VCaP (cell line): ENCODE measurements at regions not wholly inside any gene's neighbourhood (a gene's known extent, or its start where the extent isn't known, plus 50 kb on each side); places are given as distances from the start of the nearest gene placed in this dataset.

Source experiments
- H3K27ac ChIP-seq: fragments of 450-650 bp; 2 replicates; pipeline ENCODE4 v1.5.1; 2017
- TF ChIP-seq, protein P1 (sequence below): fragments of 450-650 bp; conservative IDR thresholded peaks from 2 replicates; pipeline ENCODE4 v1.5.1; 2017; ENCODE audit warnings: mild to moderate bottlenecking, moderate library complexity

DNA sequence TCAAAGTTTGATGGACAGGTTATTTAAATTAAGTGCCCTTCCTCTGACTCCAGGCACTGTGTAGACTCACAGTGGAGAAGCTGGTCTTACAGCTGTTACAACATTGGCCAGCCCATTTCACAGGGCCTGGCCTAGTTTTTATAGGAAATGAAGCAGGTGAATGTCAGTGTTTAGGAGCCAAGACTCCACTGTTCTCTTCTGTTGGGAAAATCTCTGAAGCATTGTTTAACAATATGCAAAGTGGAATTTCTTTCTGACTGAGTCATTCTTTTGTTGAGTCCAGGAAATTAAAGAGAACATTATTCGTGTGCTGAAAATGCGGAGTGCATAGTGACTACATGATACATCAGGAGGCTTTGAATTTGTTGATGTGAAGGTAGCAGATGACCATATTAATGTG is 64.7 kb downstream of the ARRDC4 start:
- H3K27ac ChIP-seq: no peak overlapping the region
- TF ChIP-seq, protein P1, sequence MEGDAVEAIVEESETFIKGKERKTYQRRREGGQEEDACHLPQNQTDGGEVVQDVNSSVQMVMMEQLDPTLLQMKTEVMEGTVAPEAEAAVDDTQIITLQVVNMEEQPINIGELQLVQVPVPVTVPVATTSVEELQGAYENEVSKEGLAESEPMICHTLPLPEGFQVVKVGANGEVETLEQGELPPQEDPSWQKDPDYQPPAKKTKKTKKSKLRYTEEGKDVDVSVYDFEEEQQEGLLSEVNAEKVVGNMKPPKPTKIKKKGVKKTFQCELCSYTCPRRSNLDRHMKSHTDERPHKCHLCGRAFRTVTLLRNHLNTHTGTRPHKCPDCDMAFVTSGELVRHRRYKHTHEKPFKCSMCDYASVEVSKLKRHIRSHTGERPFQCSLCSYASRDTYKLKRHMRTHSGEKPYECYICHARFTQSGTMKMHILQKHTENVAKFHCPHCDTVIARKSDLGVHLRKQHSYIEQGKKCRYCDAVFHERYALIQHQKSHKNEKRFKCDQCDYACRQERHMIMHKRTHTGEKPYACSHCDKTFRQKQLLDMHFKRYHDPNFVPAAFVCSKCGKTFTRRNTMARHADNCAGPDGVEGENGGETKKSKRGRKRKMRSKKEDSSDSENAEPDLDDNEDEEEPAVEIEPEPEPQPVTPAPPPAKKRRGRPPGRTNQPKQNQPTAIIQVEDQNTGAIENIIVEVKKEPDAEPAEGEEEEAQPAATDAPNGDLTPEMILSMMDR: no peak

DNA sequence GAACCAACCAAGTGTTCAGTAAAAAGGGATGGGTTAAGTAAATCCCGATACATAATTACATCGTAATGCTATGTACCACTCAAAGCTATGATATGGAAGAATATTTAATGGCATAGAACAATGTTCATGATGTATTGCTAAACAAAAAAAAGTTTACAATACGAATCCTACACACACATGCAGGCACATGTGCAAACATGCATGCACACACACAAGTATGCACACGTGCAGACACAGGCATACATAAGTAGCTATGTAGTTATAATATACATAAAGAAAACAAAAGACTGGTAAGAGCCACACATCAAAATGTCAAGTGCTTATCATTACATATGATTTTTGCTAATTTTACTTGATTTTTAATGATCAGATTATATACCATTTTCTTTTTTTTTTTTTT is 74.2 kb downstream of the ARRDC4 start:
- H3K27ac ChIP-seq: no peak overlapping the region
- TF ChIP-seq, protein P1: no peak

DNA sequence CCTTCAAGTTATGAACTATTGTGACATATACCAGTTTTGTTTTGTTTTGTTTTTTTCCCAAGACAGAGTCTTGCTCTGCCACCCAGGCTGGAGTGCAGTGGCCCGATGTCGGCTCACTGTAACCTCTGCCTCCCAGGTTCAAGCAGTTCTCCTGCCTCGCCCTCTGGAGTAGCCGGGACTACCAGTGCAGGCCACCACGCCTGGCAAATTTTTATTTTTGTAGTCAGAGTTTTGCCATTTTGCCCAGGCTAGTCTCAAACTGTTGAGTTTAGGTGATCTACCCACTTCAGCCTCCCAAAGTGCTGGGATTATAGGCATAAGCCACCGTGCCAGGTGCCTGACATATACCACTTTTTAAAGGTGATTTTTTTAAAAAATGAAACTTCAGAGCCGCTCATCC is 74.6 kb downstream of the ARRDC4 start:
- no peak overlapping the region for H3K27ac ChIP-seq
- TF ChIP-seq, protein P1: no peak

DNA sequence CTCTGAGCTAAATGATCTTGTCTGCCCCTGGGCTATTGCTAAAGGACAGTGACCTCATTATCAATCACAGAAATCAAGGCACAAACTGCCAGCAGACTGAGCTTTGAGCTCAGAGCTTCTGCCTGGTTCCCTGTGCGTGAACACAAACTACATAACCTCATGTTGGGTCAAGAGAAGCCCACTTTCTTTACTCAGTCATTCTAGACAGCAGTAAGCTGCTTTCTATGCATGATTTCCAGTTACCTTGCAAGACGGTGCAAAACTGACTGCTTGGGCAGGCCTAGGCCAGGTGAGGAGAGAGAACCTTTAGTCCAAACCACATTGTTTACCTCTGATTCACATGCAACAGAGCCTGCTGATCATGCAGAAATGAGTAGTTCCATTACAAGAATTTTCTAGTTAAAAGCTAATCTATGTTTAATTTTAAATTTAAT is 75.1 kb downstream of the ARRDC4 start:
- no peak overlapping the region for H3K27ac ChIP-seq
- TF ChIP-seq, protein P1: no peak

DNA sequence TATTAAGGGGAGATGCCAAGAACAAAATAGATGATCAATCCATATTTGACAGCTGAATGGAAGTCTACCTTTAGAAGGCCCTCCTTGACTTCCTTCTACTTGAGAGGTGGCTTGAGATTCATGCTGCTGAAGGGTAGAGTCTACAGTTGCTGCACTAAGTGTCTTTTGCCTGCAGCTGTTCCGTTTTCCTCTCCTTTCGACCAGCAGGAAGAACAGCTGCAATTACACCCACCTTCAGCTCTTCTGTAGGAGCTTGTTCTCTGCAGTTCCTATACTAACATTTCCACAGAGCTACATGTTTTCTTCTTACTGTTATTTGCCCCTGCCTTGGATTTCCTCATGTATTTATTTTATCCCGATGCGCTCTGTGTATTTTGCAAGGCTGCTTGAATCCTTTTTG is 79.1 kb downstream of the ARRDC4 start:
- TF ChIP-seq, protein P1: no peak
- no peak overlapping the region for H3K27ac ChIP-seq

DNA sequence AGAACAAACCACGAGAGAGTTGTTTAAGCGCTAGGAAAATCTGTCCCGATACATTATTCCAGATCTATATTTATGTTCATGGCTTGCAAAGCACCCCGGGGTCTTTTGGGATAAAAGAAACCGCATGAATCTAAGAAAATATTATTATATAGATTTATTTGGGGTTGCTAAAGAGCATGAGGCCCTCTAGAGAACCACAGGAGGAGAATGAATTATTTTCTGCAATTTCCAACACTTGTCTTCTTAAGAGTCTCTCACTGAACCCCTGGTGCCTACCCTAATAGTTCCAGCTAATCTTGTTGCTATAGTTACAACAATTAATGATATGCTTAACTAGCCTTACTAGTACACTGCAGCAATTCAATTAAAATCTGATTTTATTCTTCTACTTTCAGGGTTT is 79.6 kb downstream of the ARRDC4 start:
- H3K27ac ChIP-seq: no peak overlapping the region
- TF ChIP-seq, protein P1: no peak

DNA sequence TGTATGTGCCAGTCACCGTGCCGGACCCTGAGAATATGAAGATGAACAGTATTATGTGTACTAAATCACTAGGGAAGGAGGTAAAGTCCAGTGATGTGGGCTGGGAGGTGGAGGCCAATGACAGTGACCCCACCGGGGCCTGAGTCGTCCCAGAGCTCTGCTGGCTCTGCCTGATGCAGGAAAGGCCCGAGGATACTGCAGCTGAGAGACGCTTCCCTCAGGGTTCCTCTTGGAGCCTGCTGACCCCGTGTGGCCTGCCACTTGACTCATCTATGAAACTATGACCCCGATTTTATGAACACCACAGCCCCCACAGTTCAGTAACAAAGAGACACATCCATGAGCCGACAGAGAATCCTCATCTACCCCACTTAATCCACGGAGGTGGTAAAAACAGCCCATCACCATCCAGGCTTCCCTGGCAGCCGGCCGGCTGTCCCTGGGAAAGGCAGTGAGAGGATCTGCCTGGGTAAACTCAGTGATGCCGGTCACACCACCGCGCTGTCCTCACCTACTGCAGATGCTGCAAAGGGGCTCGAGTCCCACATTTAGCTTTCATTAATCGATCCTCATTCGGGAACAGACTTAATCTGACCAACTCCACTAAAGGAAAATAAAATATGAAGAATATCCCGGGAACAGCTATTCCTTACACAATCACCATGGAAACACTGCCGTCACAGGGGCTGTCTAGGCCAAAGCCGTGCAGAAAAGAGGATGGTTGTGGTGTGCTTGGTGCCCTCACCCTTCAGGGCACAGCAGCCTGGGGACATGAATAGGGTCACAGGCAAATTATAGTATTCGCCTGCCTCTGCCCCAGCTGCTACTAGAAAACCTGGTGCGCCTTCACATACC is 82.9 kb downstream of the ARRDC4 start:
- H3K27ac ChIP-seq: no peak overlapping the region
- TF ChIP-seq, protein P1: no peak
